Suppressor macrophage treated with lipopolysaccharide for 4 hours (primary cell): ENCODE measurements at regions not wholly inside any gene's neighbourhood (a gene's known extent, or its start where the extent isn't known, plus 50 kb on each side); places are given as distances from the start of the nearest gene placed in this dataset.

Experiments
- DNase-seq: peaks from one replicate; pipeline ENCODE4 v3.0.0-alpha.2; 2020

- no peak for DNase-seq
These were observed 109.3 kb upstream of the HAND1 start for GRCh38 chr5:154587123-154588026.

- DNase-seq: no peak
These were observed 105.7 kb upstream of the HAND1 start for GRCh38 chr5:154583671-154584177.

GRCh38 chr5:154580422-154580821, 102.4 kb upstream of the HAND1 start:
- DNase-seq: no peak

GRCh38 chr5:154577416-154577815, 99.4 kb upstream of the HAND1 start:
- no peak for DNase-seq

- DNase-seq: no peak
These were observed 98.4 kb upstream of the HAND1 start for GRCh38 chr5:154576429-154576806.

- peak; percentile 5 for DNase-seq
These were observed 97.8 kb upstream of the HAND1 start for GRCh38 chr5:154575546-154576428.

GRCh38 chr5:154573011-154573410, 95.0 kb upstream of the HAND1 start:
- DNase-seq: no peak

- no peak for DNase-seq
These were observed 93.5 kb upstream of the HAND1 start for GRCh38 chr5:154571325-154572035.

- no peak for DNase-seq
These were observed 92.7 kb upstream of the HAND1 start for GRCh38 chr5:154570572-154571324.

GRCh38 chr5:154568589-154568988, 90.6 kb upstream of the HAND1 start:
- no peak for DNase-seq

GRCh38 chr5:154567155-154567554, 89.1 kb upstream of the HAND1 start:
- DNase-seq: no peak

- no peak for DNase-seq
These were observed 88.2 kb upstream of the HAND1 start for GRCh38 chr5:154566146-154566680.

- no peak for DNase-seq
These were observed 87.1 kb upstream of the HAND1 start for GRCh38 chr5:154565123-154565522.

GRCh38 chr5:154562244-154562880, 84.3 kb upstream of the HAND1 start:
- DNase-seq: no peak

- DNase-seq: no peak
These were observed 81.6 kb upstream of the HAND1 start for GRCh38 chr5:154559398-154560276.

GRCh38 chr5:154557548-154557947, 79.5 kb upstream of the HAND1 start:
- DNase-seq: no peak

- DNase-seq: peak; percentile 3
These were observed 69.5 kb upstream of the HAND1 start for GRCh38 chr5:154547551-154547950.

GRCh38 chr5:154546719-154547118, 68.7 kb upstream of the HAND1 start:
- DNase-seq: no peak

- peak; percentile 18 for DNase-seq
These were observed 66.6 kb upstream of the HAND1 start for GRCh38 chr5:154544646-154545045.

- no peak for DNase-seq
These were observed 65.4 kb upstream of the HAND1 start for GRCh38 chr5:154543380-154543779.
